ENCODE measurements at regions not wholly inside any gene's neighbourhood (a gene's known extent, or its start where the extent isn't known, plus 50 kb on each side); places are given as distances from the start of the nearest gene placed in this dataset.

- Histone ChIP-seq H3K9ac (replicated peaks in 1 of 4; ENCODE audit: extremely low read depth in 1 of 4, low read depth in 3 of 4, low read length in 3 of 4) (no peak overlapping the region), H3K18ac (ENCODE audit: extremely low read depth, low read length) (no peak overlapping the region), H3K36me3 (ENCODE audit: control insufficient read depth in 2 of 4, insufficient read depth in 4 of 4, low read length in 3 of 4) (no peaks in the 10 kb centered on the region), H3K23me2 (ENCODE audit: low read depth, low read length) (no peaks in the 10 kb centered on the region), H3K56ac (replicated peaks; ENCODE audit: insufficient read length, low read depth, low read length) (no peak overlapping the region), H3K79me1 (ENCODE audit: low read depth, low read length) (no peaks in the 10 kb centered on the region), H2BK15ac (ENCODE audit: low read length) (no peak overlapping the region), H2AFZ (ENCODE audit: low read length) (no peak overlapping the region), H2AK5ac (ENCODE audit: low read depth, low read length) (no peak overlapping the region), H4K20me1 (replicated peaks in 1 of 2; ENCODE audit: control insufficient read depth in 1 of 2, insufficient read depth in 2 of 2, low read length in 2 of 2) (peaks cover 0 to 2% of the 10 kb centered on the region in 2 experiments), H2BK20ac (ENCODE audit: low read length) (no peak overlapping the region), H4K8ac (ENCODE audit: extremely low read depth, insufficient read depth, low read length) (no peak overlapping the region), H2BK120ac (replicated peaks; ENCODE audit: low read depth, low read length) (no peak overlapping the region), H3K4me2 (ENCODE audit: insufficient read depth in 1 of 2, low read depth in 2 of 2, low read length in 2 of 2) (no peak overlapping the region), H2BK12ac (ENCODE audit: low read depth, low read length) (no peak overlapping the region), H3K27me3 (replicated peaks in 1 of 4; ENCODE audit: control insufficient read depth in 3 of 4, extremely low read depth in 1 of 4, insufficient read depth in 3 of 4, low read length in 3 of 4) (peaks cover 10 to 32% (median 24%) of the 10 kb centered on the region in 4 experiments; a peak in 6 of 7 replicates), H3K23ac (ENCODE audit: insufficient read length) (no peak overlapping the region), H3K4me1 (replicated peaks in 1 of 4; ENCODE audit: control insufficient read depth in 3 of 4, insufficient read depth in 4 of 4, low read length in 3 of 4) (peaks cover 0 to 14% (median 4%) of the 10 kb centered on the region in 4 experiments; a peak in 5 of 7 replicates), H2BK5ac (ENCODE audit: low read depth, low read length) (no peak overlapping the region), H3K4me3 (ENCODE audit: extremely low read depth in 1 of 4, insufficient read depth in 2 of 4, low read depth in 3 of 4, low read length in 4 of 4) (no peak overlapping the region), H3K27ac (ENCODE audit: low read depth, low read length) (no peak overlapping the region), H3K79me2 (ENCODE audit: control insufficient read depth in 1 of 2, insufficient read depth in 2 of 2, low read length in 2 of 2) (no peaks in the 10 kb centered on the region), H3K9me3 (ENCODE audit: insufficient read depth in 2 of 2, low read depth in 1 of 2, low read length in 1 of 2) (no peaks in the 10 kb centered on the region), H3K4ac (replicated peaks; ENCODE audit: insufficient read length, low read depth, low read length) (no peak overlapping the region), H3K14ac (ENCODE audit: insufficient read length) (no peak overlapping the region), H4K91ac (replicated peaks; ENCODE audit: insufficient read length, low read length) (no peak overlapping the region), H4K5ac (ENCODE audit: insufficient read length, low read depth, low read length) (no peak overlapping the region)
- DNase-seq (ENCODE audit: low read depth in 1 of 2, low spot score in 2 of 2): no peak
- FAIRE-seq: peak; percentile 87
- WGBS, 2 experiments (ENCODE audit: extremely low coverage in 1 of 2, insufficient coverage in 1 of 2, insufficient read length in 1 of 2, insufficient replicate concordance in 2 of 2, low coverage in 1 of 2, low lambda C conversion rate in 2 of 2, missing lambda C conversion rate in 1 of 2): 40% methylated on average over 3 of the region's 3 CpGs; no CpG with 5 or more reads in 1 of the 2 experiments
- ChIA-PET POLR2A (ENCODE audit: partially characterized antibody) (no interaction called here), CTCF (ENCODE audit: partially characterized antibody) (interaction anchor here (0.9 to 2.7 kb wide), 11 partner anchors 8 to 177 kb away, joined by 3 to 11 read pairs (median 4); no protein-coding TSS in a partner anchor)
- peak in 1 of 2 experiments; percentile 27; a peak in 1 of 4 replicates for TF ChIP-seq RAD21 (IDR thresholded peaks at IDR 0.05 in 1 of 2, conservative IDR thresholded peaks at IDR 0.05 in 1 of 2; ENCODE audit: low read depth in 2 of 2, low read length in 2 of 2)
Observed at GRCh38 chr1:232468249-232468648, 161.7 kb downstream of the SIPA1L2 start.

Measured in H1 (cell line).